Thoracic aorta (tissue), 2 donors: ENCODE measurements at regions not wholly inside any gene's neighbourhood (a gene's known extent, or its start where the extent isn't known, plus 50 kb on each side); places are given as distances from the start of the nearest gene placed in this dataset.

Experiments used
- ATAC-seq: fragments of 150-250 bp; one replicate; pipeline ENCODE4 v1.8.0; 2017; ENCODE audit warnings: low read depth; ENCODE audit not compliant: insufficient number of reproducible peaks, low FRiP score
- DNase-seq: peaks from one replicate; pipeline ENCODE4 v3.0.0-alpha.2; 2020; ENCODE audit warnings: low spot score
- H3K27ac ChIP-seq, 2 donors: fragments of 200-600 bp; sonication (generic); 1 replicate in 1 of 2; 2 replicates in 1 of 2; pipeline ENCODE4 v1.5.1; 2016; ENCODE audit warnings: mild to moderate bottlenecking in 2 of 2, moderate library complexity in 2 of 2
- H3K27me3 ChIP-seq: fragments of 200-600 bp; sonication (generic); replicated peaks from 2 replicates; pipeline ENCODE4 v1.6.0; 2016; ENCODE audit warnings: mild to moderate bottlenecking; ENCODE audit not compliant: insufficient read depth
- H3K36me3 ChIP-seq: fragments of 200-600 bp; sonication (generic); one replicate; pipeline ENCODE4 v1.5.1; 2016
- H3K4me1 ChIP-seq, 2 donors: fragments of 200-600 bp; sonication (generic); 1 replicate in 1 of 2; 2 replicates in 1 of 2; pipeline versions ENCODE4 v1.5.1 to v1.6.0; 2016; ENCODE audit warnings: low read depth in 2 of 2, mild to moderate bottlenecking in 1 of 2; ENCODE audit not compliant: control insufficient read depth in 1 of 2
- H3K4me3 ChIP-seq: fragments of 200-600 bp; sonication (generic); 2 replicates; pipeline ENCODE4 v1.5.1; 2016; ENCODE audit warnings: mild to moderate bottlenecking
- H3K9me3 ChIP-seq: fragments of 200-600 bp; sonication (generic); 2 replicates; pipeline ENCODE4 v1.5.1; 2016
- TF ChIP-seq, protein P1 (sequence below): fragments of 200-600 bp; sonication (generic); IDR thresholded peaks from one replicate; pipeline ENCODE4 v1.5.1; 2019; ENCODE audit warnings: antibody characterized with exemption

DNA sequence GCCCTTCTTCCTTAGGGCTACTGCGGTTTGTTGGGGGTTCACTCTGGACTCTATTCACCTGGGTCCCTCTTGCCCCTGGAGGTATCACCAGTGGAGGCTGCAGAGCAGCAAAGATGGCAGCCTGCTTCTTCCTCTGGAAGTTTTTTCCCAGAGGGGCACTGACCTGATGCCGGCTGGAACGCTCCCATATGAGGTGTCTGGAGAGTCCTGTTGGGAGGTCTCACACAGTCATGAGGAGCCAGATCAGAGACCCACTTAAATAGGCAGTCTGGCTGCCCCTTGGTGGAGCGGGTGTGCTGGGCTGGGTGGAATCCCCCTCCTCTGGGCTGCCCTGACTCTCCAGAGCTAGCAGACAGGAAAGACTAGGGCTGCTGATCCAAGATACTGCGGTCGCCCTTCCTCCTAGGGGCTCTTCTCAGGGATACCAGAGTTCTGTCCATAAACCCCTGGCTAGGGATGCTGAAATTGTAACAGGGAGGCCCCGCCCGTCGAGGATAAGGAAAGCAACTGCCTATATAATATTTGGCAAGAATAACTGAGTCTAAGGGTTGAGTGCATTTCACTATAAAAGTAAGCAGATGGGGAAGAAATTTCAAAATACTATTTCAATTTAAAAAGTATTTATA lies 140.7 kb downstream of the NOL4 start:
- no peak for DNase-seq
- no peak for ATAC-seq
- TF ChIP-seq, protein P1, sequence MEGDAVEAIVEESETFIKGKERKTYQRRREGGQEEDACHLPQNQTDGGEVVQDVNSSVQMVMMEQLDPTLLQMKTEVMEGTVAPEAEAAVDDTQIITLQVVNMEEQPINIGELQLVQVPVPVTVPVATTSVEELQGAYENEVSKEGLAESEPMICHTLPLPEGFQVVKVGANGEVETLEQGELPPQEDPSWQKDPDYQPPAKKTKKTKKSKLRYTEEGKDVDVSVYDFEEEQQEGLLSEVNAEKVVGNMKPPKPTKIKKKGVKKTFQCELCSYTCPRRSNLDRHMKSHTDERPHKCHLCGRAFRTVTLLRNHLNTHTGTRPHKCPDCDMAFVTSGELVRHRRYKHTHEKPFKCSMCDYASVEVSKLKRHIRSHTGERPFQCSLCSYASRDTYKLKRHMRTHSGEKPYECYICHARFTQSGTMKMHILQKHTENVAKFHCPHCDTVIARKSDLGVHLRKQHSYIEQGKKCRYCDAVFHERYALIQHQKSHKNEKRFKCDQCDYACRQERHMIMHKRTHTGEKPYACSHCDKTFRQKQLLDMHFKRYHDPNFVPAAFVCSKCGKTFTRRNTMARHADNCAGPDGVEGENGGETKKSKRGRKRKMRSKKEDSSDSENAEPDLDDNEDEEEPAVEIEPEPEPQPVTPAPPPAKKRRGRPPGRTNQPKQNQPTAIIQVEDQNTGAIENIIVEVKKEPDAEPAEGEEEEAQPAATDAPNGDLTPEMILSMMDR: no peak
- no peaks in the 10 kb centered on the region for H3K4me1 ChIP-seq
- no peak overlapping the region for H3K27ac ChIP-seq
- H3K9me3 ChIP-seq: no peaks in the 10 kb centered on the region
- no peaks in the 10 kb centered on the region for H3K27me3 ChIP-seq
- no peaks in the 10 kb centered on the region for H3K36me3 ChIP-seq
- no peak overlapping the region for H3K4me3 ChIP-seq

DNA sequence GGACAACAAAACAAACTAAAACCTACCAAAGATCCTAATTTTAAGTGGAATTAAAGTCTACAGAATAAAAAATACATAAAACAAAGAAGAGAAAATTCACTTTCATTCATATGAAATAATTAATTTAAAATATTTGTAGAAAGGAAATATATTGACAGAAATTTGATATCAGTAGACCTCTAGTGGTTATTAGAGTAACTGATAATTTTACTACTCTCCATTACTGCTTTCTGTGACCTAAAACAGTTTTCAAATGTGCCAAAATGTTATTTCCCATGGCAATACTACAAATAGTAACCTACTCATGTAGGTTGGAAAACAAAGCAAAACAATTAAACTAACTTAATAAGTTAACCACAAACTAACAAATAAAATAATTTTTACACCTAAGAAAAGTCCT lies 147.1 kb downstream of the NOL4 start:
- ATAC-seq: no peak
- H3K27ac ChIP-seq: no peak overlapping the region
- DNase-seq: no peak
- H3K4me3 ChIP-seq: no peak overlapping the region
- H3K9me3 ChIP-seq: no peaks in the 10 kb centered on the region
- H3K36me3 ChIP-seq: no peaks in the 10 kb centered on the region
- H3K27me3 ChIP-seq: no peaks in the 10 kb centered on the region
- H3K4me1 ChIP-seq: no peaks in the 10 kb centered on the region
- TF ChIP-seq, protein P1: no peak

DNA sequence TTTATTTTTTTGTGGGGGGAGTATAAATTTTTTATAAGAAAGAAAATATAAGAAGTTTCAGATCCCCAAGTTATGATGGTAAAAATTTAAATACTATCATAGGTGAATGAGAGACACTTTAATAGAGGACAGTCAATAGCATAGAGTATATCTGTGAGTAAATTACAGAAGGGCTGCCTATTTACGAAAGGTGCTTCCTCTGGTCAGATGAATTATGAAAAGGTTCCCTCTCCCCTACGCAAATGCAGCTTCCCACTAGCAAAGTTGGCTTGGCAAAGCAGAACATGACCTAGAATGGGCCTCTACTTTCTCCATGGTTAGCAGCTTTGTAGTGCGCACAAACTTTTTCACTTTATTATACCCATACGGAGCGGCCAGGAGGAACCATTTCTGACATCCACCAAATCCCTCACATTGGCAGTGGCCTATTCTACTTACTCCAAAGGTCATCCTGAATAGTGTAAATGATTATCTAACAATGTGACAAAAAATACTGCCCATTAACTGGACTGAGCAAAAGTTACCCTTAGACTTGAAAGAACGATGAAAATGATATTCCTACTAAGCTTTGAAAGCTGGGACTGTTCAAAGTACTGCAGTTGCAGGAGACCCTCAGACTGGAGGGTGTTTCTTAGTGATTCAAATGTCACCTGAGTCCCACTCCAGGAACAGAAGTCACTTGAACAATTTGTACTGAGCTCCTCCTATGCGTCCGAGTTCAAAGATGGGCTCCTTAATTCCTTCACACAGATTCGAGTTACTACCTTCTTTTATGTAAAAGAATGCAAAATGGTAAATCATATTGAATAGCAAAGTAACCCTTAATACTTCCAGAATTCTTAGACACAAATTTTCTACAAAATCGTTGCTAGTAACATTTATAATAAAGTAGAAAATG lies 148.5 kb downstream of the NOL4 start:
- DNase-seq (no peak), ATAC-seq (no peak)
- Histone ChIP-seq H3K4me1 (no peaks in the 10 kb centered on the region), H3K27ac (no peak overlapping the region), H3K9me3 (no peaks in the 10 kb centered on the region), H3K36me3 (no peaks in the 10 kb centered on the region), H3K4me3 (no peak overlapping the region), H3K27me3 (no peaks in the 10 kb centered on the region)
- TF ChIP-seq, protein P1: no peak

DNA sequence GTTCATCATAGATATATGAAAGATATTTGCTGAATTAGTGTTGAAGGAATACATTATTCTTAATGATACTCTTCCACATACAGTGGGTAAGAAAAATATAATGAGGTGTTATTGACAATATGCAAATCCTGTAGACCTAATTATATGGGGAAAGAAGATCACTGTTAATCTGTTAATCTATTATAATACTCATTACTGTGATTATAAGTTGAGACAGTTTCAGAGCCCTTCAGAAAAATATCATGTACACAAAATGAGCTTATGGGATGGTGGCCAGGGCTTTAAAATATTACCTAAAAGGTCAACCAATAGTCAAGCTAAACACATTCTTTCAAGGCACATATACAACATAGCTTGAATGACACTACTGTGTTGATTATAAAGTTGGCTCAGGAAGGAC lies 163.5 kb downstream of the NOL4 start:
- Histone ChIP-seq H3K4me1 (no peaks in the 10 kb centered on the region), H3K36me3 (no peaks in the 10 kb centered on the region), H3K4me3 (no peak overlapping the region), H3K9me3 (no peaks in the 10 kb centered on the region), H3K27me3 (no peaks in the 10 kb centered on the region), H3K27ac (no peak overlapping the region)
- no peak for DNase-seq
- ATAC-seq: no peak
- TF ChIP-seq, protein P1: no peak

DNA sequence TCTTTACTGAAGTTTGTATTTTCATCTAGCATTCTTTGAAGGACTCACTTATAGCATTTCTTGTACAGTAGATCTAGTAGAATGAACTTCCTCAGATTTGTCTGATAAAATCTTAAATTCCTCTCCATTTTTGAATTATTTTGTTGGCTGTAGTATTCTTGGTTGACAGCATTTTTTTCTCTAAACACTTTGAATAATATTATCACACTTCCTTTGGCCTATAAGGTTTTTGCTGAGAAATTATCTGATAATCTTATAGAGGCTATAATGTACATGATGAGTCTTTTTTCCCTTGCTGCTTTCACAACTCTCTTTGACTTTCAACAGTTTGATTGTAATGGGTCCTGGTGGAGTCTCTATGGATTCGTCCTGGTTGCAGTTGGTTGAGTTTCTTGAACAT lies 169.5 kb downstream of the NOL4 start:
- no peaks in the 10 kb centered on the region for H3K9me3 ChIP-seq
- ATAC-seq: no peak
- H3K27ac ChIP-seq: no peak overlapping the region

More for the DNA sequence above, 169.5 kb downstream of the NOL4 start:
- no peak for DNase-seq
- H3K4me1 ChIP-seq: no peaks in the 10 kb centered on the region
- no peaks in the 10 kb centered on the region for H3K36me3 ChIP-seq
- TF ChIP-seq, protein P1: no peak
- no peaks in the 10 kb centered on the region for H3K27me3 ChIP-seq
- no peak overlapping the region for H3K4me3 ChIP-seq
